GM12878 (cell line): ENCODE measurements at regions not wholly inside any gene's neighbourhood (a gene's known extent, or its start where the extent isn't known, plus 50 kb on each side); places are given as distances from the start of the nearest gene placed in this dataset.

ENCODE experiments used
- ATAC-seq: fragments of 200-7000 bp; cut with Tn5 transposase; 3 replicates; pipeline ENCODE4 v1.9.1; 2020; ENCODE audit warnings: mild to moderate bottlenecking, moderate library complexity
- BruUV-seq: library from RNA; stranded (reverse); fragments of 400-500 nt; replicated peaks from 2 replicates; lab custom pipeline; 2021; lab: Mats Ljungman, UMichigan
- CTCF ChIA-PET: fragments of 300-600 bp; sonication (Branson Sonifier 250); formaldehyde crosslinking; extraction: SDS; loops from one replicate; lab custom pipeline; 2021; ENCODE audit warnings: inconsistent platforms; lab: Yijun Ruan, JAX
- POLR2A ChIA-PET: fragments of 350-600 bp; formaldehyde crosslinking; extraction: SDS; loops from one replicate; lab custom pipeline; 2021; ENCODE audit warnings: inconsistent platforms; lab: Charles Lee
- RAD21 ChIA-PET: fragments of 300-600 bp; sonication (Branson Sonifier 250); formaldehyde crosslinking; loops from one replicate; lab custom pipeline; 2023; ENCODE audit warnings: antibody characterized with exemption; ENCODE audit not compliant: unreplicated experiment; lab: Charles Lee
- SMC1A ChIA-PET: fragments of 300-600 bp; sonication (Branson Sonifier 250); formaldehyde crosslinking; loops from one replicate; lab custom pipeline; 2023; ENCODE audit not compliant: unreplicated experiment, uncharacterized antibody; lab: Charles Lee
- DNase-seq: peaks from one replicate; pipeline ENCODE4 v3.0.0-alpha.2; 2011; ENCODE audit warnings: low read depth, low spot score
- FAIRE-seq: peaks from 3 replicates; lab custom pipeline; 2011; peaks lifted over from hg19 to GRCh38; lab: Jason Lieb, UNC
- H2AFZ ChIP-seq: 2 replicates; pipeline ENCODE4 v1.6.0; 2011; ENCODE audit warnings: low read depth, low read length, control low read depth; ENCODE audit not compliant: control insufficient read depth
- H3K27ac ChIP-seq: 2 replicates; pipeline ENCODE4 v1.5.1; 2011; ENCODE audit warnings: control low read depth; ENCODE audit not compliant: control insufficient read depth, insufficient read depth
- H3K27me3 ChIP-seq, 2 experiments: replicated peaks in 1 of 2; 2 replicates each; pipeline versions ENCODE4 v1.6.0 to v1.6.1; 2011; ENCODE audit warnings: low read length in 1 of 2; ENCODE audit not compliant: control insufficient read depth in 2 of 2, insufficient read depth in 2 of 2
- H3K36me3 ChIP-seq, 2 experiments: 2 replicates each; pipeline ENCODE4 v1.5.1; 2011; ENCODE audit warnings: low read length in 1 of 2; ENCODE audit not compliant: control insufficient read depth in 2 of 2, insufficient read depth in 2 of 2
- H3K4me1 ChIP-seq: 2 replicates; pipeline ENCODE4 v1.6.1; 2011; ENCODE audit warnings: mild to moderate bottlenecking, low read length, moderate library complexity, mixed read lengths; ENCODE audit not compliant: control insufficient read depth, insufficient read depth
- H3K4me2 ChIP-seq: 2 replicates; pipeline ENCODE4 v1.6.0; 2011; ENCODE audit warnings: control low read depth; ENCODE audit not compliant: control insufficient read depth, insufficient read depth
- H3K4me3 ChIP-seq: fragments of 200-600 bp; sonication (generic); 2 replicates; pipeline ENCODE4 v1.5.1; 2016
- H3K79me2 ChIP-seq: 2 replicates; pipeline ENCODE4 v1.6.0; 2011; ENCODE audit warnings: low read length; ENCODE audit not compliant: control insufficient read depth, insufficient read depth
- H3K9ac ChIP-seq: 2 replicates; pipeline ENCODE4 v1.8.0; 2011; ENCODE audit warnings: low read length, control low read depth, mixed read lengths; ENCODE audit not compliant: control insufficient read depth, insufficient read depth
- H3K9me3 ChIP-seq: replicated peaks from 3 replicates; pipeline ENCODE4 v1.5.1; 2011; ENCODE audit warnings: mild to moderate bottlenecking, low read length; ENCODE audit not compliant: control insufficient read depth, insufficient read depth
- H4K20me1 ChIP-seq: 2 replicates; pipeline ENCODE4 v1.6.0; 2011; ENCODE audit not compliant: control insufficient read depth, insufficient read depth
- ATF7 ChIP-seq: fragments of 450-650 bp; IDR thresholded peaks from 2 replicates; pipeline ENCODE4 v1.6.1; 2016; ENCODE audit warnings: low read depth, mild to moderate bottlenecking
- BMI1 ChIP-seq: fragments of 450-650 bp; IDR thresholded peaks from 2 replicates; pipeline ENCODE4 v1.6.1; 2016; ENCODE audit warnings: mild to moderate bottlenecking, moderate library complexity, borderline replicate concordance
- DPF2 ChIP-seq: fragments of 450-650 bp; IDR thresholded peaks from 2 replicates; pipeline ENCODE4 v1.6.1; 2017; ENCODE audit warnings: mild to moderate bottlenecking
- E2F4 ChIP-seq: IDR thresholded peaks from 2 replicates; pipeline ENCODE4 v1.6.1; 2012; ENCODE audit warnings: low read depth, low read length, improper control_type of control experiment
- EP300 ChIP-seq, 2 experiments: fragments of 150-350 bp in 1 of 2; IDR thresholded peaks; 2 replicates each; pipeline ENCODE4 v1.6.1; 2011 to 2012; ENCODE audit warnings: low read depth in 2 of 2, low read length in 2 of 2, borderline replicate concordance in 1 of 2, improper control_type of control experiment in 1 of 2, inconsistent platforms in 1 of 2; ENCODE audit not compliant: control insufficient read depth in 1 of 2
- IRF5 ChIP-seq: fragments of 450-650 bp; IDR thresholded peaks from 2 replicates; pipeline ENCODE4 v1.6.1; 2017; ENCODE audit warnings: borderline replicate concordance
- JUND ChIP-seq: IDR thresholded peaks from 2 replicates; pipeline ENCODE4 v1.6.1; 2012; ENCODE audit warnings: low read depth, mild to moderate bottlenecking, low read length, improper control_type of control experiment, moderate library complexity
- MTA2 ChIP-seq: fragments of 450-650 bp; IDR thresholded peaks from 2 replicates; pipeline ENCODE4 v1.6.1; 2016; ENCODE audit warnings: low read depth, mild to moderate bottlenecking, moderate library complexity
- PKNOX1 ChIP-seq: fragments of 450-650 bp; IDR thresholded peaks from 2 replicates; pipeline ENCODE4 v1.6.1; 2016; ENCODE audit warnings: mild to moderate bottlenecking
- SP1 ChIP-seq: IDR thresholded peaks from one replicate; pipeline ENCODE4 v1.6.1; 2011; ENCODE audit warnings: low read depth, low read length
- TCF3 ChIP-seq: IDR thresholded peaks from 2 replicates; pipeline ENCODE4 v1.6.1; 2012; ENCODE audit warnings: low read depth, mild to moderate bottlenecking, low read length, borderline replicate concordance; ENCODE audit not compliant: insufficient read depth
- WGBS: methylation state at CpG from one replicate; pipeline ENCODE4 v1.1.6; 2016; ENCODE audit warnings: low lambda C conversion rate; ENCODE audit not compliant: insufficient replicate concordance, insufficient coverage; ENCODE audit errors: missing lambda C conversion rate; 5-methylcytosine and 5-hydroxymethylcytosine counted together
- in situ Hi-C: fragments of 300-500 bp; cut with MboI; formaldehyde crosslinking; loops from 9 replicates; pipeline ENCODE4 v1.14.3; 2018; ENCODE audit warnings: mixed read lengths
- intact Hi-C: fragments of 100-400 bp; cut with micrococcal nuclease; formaldehyde crosslinking; loops from one replicate; pipeline ENCODE4 v1.14.2; 2022; ENCODE audit not compliant: unreplicated experiment
- TF ChIP-seq, protein P1 (sequence below): fragments of 450-650 bp; IDR thresholded peaks from 2 replicates; pipeline ENCODE4 v1.6.1; 2017; ENCODE audit warnings: mild to moderate bottlenecking

GRCh38 chr3:6491768-6492167 is 369.1 kb upstream of the GRM7 start:
- Histone ChIP-seq H4K20me1 (no peaks in the 10 kb centered on the region), H3K9ac (no peak overlapping the region), H3K79me2 (no peaks in the 10 kb centered on the region), H3K4me1 (no peaks in the 10 kb centered on the region), H2AFZ (no peak overlapping the region), H3K27me3 (no peaks in the 10 kb centered on the region), H3K36me3 (no peaks in the 10 kb centered on the region), H3K27ac (no peak overlapping the region), H3K4me3 (no peak overlapping the region), H3K9me3 (no peaks in the 10 kb centered on the region), H3K4me2 (no peak overlapping the region)
- ChIA-PET CTCF (interaction anchor here (1.2 to 1.3 kb wide), 3 partner anchors 9 to 17 kb away, joined by 4 to 7 read pairs (median 4); no protein-coding TSS in a partner anchor), POLR2A (no interaction called here), SMC1A (interaction anchor here (1.4 kb wide), 1 partner anchor 8 kb away, joined by 4 read pairs; no protein-coding TSS in a partner anchor), RAD21 (no interaction called here)
- BruUV-seq, result no TSS peak
- no peak for TF ChIP-seq EP300 (IDR thresholded peaks at IDR 0.05; ENCODE audit: borderline replicate concordance in 1 of 2, control insufficient read depth in 1 of 2, low read depth in 2 of 2, low read length in 2 of 2)
- TF ChIP-seq JUND, result no peak
- no peak for TF ChIP-seq DPF2
- no peak for TF ChIP-seq E2F4
- TF ChIP-seq, protein P1, sequence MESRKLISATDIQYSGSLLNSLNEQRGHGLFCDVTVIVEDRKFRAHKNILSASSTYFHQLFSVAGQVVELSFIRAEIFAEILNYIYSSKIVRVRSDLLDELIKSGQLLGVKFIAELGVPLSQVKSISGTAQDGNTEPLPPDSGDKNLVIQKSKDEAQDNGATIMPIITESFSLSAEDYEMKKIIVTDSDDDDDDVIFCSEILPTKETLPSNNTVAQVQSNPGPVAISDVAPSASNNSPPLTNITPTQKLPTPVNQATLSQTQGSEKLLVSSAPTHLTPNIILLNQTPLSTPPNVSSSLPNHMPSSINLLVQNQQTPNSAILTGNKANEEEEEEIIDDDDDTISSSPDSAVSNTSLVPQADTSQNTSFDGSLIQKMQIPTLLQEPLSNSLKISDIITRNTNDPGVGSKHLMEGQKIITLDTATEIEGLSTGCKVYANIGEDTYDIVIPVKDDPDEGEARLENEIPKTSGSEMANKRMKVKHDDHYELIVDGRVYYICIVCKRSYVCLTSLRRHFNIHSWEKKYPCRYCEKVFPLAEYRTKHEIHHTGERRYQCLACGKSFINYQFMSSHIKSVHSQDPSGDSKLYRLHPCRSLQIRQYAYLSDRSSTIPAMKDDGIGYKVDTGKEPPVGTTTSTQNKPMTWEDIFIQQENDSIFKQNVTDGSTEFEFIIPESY, result no peak
- no peak for TF ChIP-seq BMI1
- no peak for TF ChIP-seq ATF7
- TF ChIP-seq IRF5, result no peak
- TF ChIP-seq SP1, result no peak
- no peak for TF ChIP-seq TCF3
- TF ChIP-seq PKNOX1, result no peak
- TF ChIP-seq MTA2, result no peak
- in situ Hi-C loops, result no loop called here
- no peak for DNase-seq
- WGBS, result 2% methylated on average over 2 of the region's 2 CpGs
- intact Hi-C loops, result no loop called here
- ATAC-seq, result no peak
- FAIRE-seq, result no peak
